Fibroblast of mammary gland (primary cell): ENCODE measurements at regions not wholly inside any gene's neighbourhood (a gene's known extent, or its start where the extent isn't known, plus 50 kb on each side); places are given as distances from the start of the nearest gene placed in this dataset.
"Not testable (repeated sequence)": the region's sequence is repeated elsewhere in the genome, so short reads cannot be mapped to it uniquely, and the experiment has no call there.

Source experiments
- DNase-seq: peaks from one replicate; pipeline ENCODE4 v3.0.0-alpha.2; 2010; ENCODE audit warnings: low read depth
- H3K4me3 ChIP-seq: 2 replicates; pipeline ENCODE4 v1.5.1; 2011; ENCODE audit warnings: low read depth, mild to moderate bottlenecking, low read length, moderate library complexity; ENCODE audit not compliant: control insufficient read depth
- TF ChIP-seq, protein P1 (sequence below): conservative IDR thresholded peaks from 2 replicates; pipeline ENCODE4 v1.5.1; 2011; ENCODE audit warnings: low read depth, low read length, inconsistent platforms; ENCODE audit not compliant: control insufficient read depth, insufficient read depth

DNA sequence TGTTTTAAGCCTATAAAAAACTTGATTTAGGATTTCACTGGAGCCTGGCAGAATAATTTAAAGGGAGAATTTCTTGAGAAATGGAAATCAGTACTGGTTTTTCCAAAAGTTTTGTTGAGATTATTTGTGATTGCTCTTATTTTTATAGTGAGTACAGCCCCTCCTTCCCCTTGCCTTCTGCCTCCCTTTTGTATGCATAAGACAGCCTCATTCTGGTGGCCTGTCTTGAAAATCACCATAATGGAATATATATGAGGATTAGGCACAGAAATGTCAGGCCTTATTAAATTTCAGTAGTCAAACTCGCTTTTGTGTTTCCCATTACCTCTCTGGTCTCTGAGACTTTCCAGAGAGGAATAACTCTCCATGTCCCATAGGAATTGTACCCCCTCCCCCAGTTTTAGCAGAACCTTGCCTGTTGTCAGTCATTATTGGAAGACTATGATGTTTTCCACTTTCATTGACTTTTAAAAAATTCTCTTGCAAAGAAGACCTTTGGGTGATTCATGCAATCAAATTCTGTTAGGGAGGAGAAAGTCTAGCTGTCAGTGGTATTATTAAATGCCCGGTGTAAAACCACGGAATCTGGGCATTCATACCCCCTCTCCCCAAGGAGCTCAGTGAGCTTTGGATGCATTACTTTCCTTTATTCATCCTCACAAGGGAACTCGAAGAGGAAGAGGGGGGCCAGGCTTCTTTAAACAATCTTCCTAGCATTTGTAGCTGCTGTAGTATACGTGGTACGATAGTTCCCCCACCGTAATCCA, 171.6 kb upstream of the TSC22D2 start:
- peak; percentile 48 for DNase-seq
- TF ChIP-seq, protein P1, sequence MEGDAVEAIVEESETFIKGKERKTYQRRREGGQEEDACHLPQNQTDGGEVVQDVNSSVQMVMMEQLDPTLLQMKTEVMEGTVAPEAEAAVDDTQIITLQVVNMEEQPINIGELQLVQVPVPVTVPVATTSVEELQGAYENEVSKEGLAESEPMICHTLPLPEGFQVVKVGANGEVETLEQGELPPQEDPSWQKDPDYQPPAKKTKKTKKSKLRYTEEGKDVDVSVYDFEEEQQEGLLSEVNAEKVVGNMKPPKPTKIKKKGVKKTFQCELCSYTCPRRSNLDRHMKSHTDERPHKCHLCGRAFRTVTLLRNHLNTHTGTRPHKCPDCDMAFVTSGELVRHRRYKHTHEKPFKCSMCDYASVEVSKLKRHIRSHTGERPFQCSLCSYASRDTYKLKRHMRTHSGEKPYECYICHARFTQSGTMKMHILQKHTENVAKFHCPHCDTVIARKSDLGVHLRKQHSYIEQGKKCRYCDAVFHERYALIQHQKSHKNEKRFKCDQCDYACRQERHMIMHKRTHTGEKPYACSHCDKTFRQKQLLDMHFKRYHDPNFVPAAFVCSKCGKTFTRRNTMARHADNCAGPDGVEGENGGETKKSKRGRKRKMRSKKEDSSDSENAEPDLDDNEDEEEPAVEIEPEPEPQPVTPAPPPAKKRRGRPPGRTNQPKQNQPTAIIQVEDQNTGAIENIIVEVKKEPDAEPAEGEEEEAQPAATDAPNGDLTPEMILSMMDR, result no peak
- H3K4me3 ChIP-seq, result no peak overlapping the region

DNA sequence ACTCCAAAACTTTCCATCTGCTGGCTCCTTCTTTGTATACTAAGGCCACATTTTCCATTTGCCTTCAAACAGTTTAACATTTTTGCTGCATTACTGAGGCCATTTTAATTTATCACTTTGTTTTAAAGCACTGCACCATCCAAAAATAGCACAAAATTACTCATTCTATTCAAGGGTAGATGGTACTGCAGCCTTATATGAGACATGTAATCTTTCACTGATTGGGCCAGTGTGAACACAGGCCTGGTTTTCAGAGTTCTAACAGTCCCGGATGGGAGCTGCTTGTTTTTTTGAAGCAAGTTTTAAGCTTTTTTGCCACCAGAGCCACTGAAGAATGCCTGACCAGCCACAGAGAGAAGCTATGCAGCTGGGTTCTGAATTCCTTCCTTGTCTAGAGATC, 172.3 kb upstream of the TSC22D2 start:
- no peak overlapping the region for H3K4me3 ChIP-seq
- peak; percentile 81 for DNase-seq
- TF ChIP-seq, protein P1, result no peak

DNA sequence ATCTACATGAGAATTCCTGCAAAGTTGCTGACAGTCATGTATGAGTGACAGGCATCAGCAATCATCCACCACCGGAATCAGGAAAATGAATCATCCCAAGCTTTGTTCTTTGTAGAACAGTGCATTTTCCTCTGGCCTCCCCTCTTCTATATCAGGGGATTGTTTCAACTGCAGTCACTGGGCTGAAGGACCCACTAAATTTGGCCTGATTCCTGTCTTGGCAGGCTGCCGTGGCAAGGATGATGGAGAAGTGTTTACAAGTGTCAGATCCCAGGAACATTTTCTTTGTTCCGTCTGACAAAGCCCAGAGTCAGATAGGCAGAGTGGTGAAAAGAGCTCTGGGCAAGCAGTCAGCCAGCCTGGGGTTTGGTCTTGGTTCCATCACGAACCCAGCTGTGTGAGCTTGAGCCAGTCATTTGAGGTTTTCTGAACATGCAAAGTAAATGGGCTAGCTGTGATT, 175.1 kb upstream of the TSC22D2 start:
- DNase-seq, result peak; percentile 53
- TF ChIP-seq, protein P1, result no peak

DNA sequence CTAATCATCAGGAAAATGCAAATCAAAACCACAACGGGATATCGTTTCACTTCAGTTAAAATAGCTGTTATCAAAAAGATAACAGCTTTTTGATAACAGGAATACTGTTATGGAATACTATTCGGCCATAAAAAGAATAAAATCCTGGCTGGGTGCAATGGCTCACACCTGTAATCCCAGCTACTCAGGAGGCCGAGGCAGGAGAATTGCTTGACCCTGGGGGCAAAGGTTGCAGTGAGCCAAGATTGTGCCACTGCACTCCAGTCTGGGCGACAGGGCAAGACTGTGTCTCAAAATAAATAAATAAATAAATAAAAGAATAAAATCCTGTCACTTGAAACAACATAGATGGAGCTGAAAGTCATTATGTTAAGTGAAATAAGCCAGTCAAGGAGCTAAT, 178.1 kb upstream of the TSC22D2 start:
- no peak overlapping the region for H3K4me3 ChIP-seq
- TF ChIP-seq, protein P1, result no peak
- DNase-seq, result no peak

More for the DNA sequence above, 175.1 kb upstream of the TSC22D2 start:
- H3K4me3 ChIP-seq, result no peak overlapping the region

DNA sequence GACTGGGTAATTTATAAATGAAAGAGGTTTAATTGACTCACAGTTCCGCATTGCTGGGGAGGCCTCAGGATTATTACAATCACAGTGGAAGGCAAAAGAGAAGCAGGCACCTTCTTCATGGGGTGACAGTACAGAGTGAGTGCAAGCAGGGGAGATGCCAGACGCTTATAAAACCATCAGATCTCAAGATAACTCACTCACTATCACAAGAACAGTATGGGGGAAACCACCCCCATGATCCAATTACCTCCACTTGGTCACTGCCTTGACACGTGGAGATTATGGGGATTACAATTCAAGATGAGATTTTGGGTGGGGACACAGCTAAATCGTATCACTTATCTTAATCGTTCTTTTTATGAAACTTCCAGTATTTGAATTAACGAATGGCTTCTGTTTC, 179.5 kb upstream of the TSC22D2 start:
- DNase-seq, result not testable (repeated sequence)

DNA sequence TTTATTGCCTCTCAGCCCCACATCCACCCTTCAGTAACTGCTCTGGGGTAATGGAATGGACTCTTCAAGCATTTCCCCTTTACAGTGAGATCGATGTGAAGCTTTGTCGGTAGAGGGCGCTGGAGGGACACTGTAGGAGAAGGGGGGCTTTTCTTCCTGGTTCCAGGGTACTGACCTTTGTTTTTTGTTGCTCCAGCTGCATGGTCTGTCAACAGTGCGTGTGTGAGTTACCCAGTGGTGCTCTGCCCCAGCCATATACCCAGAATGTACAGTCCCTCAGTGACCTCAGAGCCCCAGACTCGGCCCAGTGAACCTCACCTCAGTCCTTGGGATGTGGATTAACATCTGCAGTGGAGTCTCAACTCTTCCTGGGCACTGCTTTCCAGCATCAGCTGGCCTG, 180.3 kb upstream of the TSC22D2 start:
- no peak overlapping the region for H3K4me3 ChIP-seq
- TF ChIP-seq, protein P1, result peak; percentile 91
- DNase-seq, result peak; percentile 72

More for the DNA sequence above, 179.5 kb upstream of the TSC22D2 start:
- H3K4me3 ChIP-seq, result not testable (repeated sequence)

DNA sequence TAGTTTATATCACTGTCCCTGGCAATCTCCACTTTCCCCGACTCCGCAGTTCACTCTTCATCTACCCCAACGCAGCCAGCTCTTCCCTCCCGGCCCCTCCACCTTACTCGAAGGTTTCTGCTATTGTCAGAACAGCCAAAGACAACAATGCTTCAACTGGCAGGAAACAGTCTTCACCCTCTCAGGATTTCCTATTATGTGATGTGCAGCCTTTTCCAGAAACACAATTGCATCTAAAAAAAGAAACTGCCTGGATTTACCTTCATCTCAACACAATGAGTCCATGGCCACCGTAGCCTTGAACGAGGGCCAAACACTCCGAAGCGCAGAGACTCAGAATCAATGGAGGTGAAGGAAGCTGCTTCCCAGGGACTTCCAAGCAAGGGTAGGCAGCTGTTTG, 182.1 kb upstream of the TSC22D2 start:
- no peak overlapping the region for H3K4me3 ChIP-seq
- TF ChIP-seq, protein P1, result no peak
- DNase-seq, result no peak
